Heart left ventricle (tissue), 16 donors: ENCODE measurements at regions not wholly inside any gene's neighbourhood (a gene's known extent, or its start where the extent isn't known, plus 50 kb on each side); places are given as distances from the start of the nearest gene placed in this dataset.

Experiments used
- ATAC-seq, 4 donors: fragments of 200-7000 bp; cut with Tn5 transposase; one replicate each; pipeline ENCODE4 v1.9.1; 2020 to 2022; ENCODE audit warnings: moderate library complexity in 4 of 4, mild to moderate bottlenecking in 3 of 4, moderate number of reproducible peaks in 1 of 4
- DNase-seq, 5 donors: peaks; one replicate each; pipeline ENCODE4 v3.0.0-alpha.2; 2020
- H3K27ac ChIP-seq, 12 donors: fragments of 200-600 bp; sonication (generic) in 4 of 12; one replicate each; pipeline versions ENCODE4 v1.5.0 to v1.8.0; 2016 to 2022; ENCODE audit warnings: mild to moderate bottlenecking in 2 of 12
- H3K27me3 ChIP-seq, 9 donors: fragments of 200-600 bp; sonication (generic) in 2 of 9; one replicate each; pipeline versions ENCODE4 v1.5.1 to v1.8.0; 2016 to 2022; ENCODE audit warnings: mild to moderate bottlenecking in 3 of 9
- H3K36me3 ChIP-seq, 9 donors: fragments of 200-600 bp; sonication (generic) in 2 of 9; one replicate each; pipeline versions ENCODE4 v1.5.0 to v1.8.0; 2018 to 2022; ENCODE audit warnings: mild to moderate bottlenecking in 2 of 9
- H3K4me1 ChIP-seq, 12 donors: fragments of 200-600 bp; sonication (generic) in 4 of 12; one replicate each; pipeline versions ENCODE4 v1.5.0 to v1.8.0; 2016 to 2022; ENCODE audit warnings: mild to moderate bottlenecking in 3 of 12
- H3K4me3 ChIP-seq, 12 donors: fragments of 200-600 bp; sonication (generic) in 4 of 12; one replicate each; pipeline versions ENCODE4 v1.5.0 to v1.8.0; 2017 to 2022; ENCODE audit warnings: mild to moderate bottlenecking in 9 of 12, moderate library complexity in 4 of 12
- H3K9me3 ChIP-seq, 12 donors: fragments of 200-600 bp; sonication (generic) in 4 of 12; one replicate each; pipeline versions ENCODE4 v1.5.0 to v1.8.0; 2016 to 2022; ENCODE audit warnings: mild to moderate bottlenecking in 1 of 12
- POLR2A ChIP-seq, 2 donors: fragments of 450-650 bp; IDR thresholded peaks; one replicate each; pipeline ENCODE4 v1.6.1; 2017; ENCODE audit warnings: antibody characterized with exemption in 2 of 2, mild to moderate bottlenecking in 2 of 2, moderate library complexity in 2 of 2
- WGBS, 4 donors: extraction: QIAGEN DNeasy Blood & Tissue Kit in 2 of 4; methylation state at CpG; one replicate each; pipeline versions ENCODE4 v1.1.5 to v1.1.7; 2013 to 2018; 5-methylcytosine and 5-hydroxymethylcytosine counted together
- intact Hi-C, 10 donors: fragments of 100-400 bp; cut with DNase I; formaldehyde crosslinking; loops; one replicate each; pipeline versions ENCODE4 v1.11.1 to v1.14.2; 2022
- TF ChIP-seq, protein P1 (sequence below), 12 donors: fragments of 200-600 bp; sonication (generic) in 4 of 12; IDR thresholded peaks; one replicate each; pipeline versions ENCODE4 v1.5.0 to v1.8.0; 2018 to 2022; ENCODE audit warnings: antibody characterized with exemption in 12 of 12, mild to moderate bottlenecking in 5 of 12
- donor health status: ischemic (EF 13 %, LVEDD 7.1; RV severe dilation, severe dysfunction).
- donor health status: healthy with polysubstance abuse.
- donor health status: DM: no; HTN: yes; CAD: no.
- donor health status: DM: no; HTN: no; CAD: no.
- donor health status: ischemic (EF 25% LVEDD 6.9; RV normal size, moderate dysfunction).
- donor health status: ischemic (EF 25% LVEDD 5.7; RV mildly dilated, moderate dysfunction).
- donor health status: healthy.
- donor health status: DM: yes; HTN: yes; CAD: no.
- donor health status: ischemic (EF 35%, LVEDD 5.7; RV mildly dilated, moderate dysfunction).
- donor health status: nonischemic (EF 11% LVEDD 7.7; RV severe dilation, severe dysfunction).
- donor health status: DM: yes; HTN: yes; CAD: no.
- donor health status: PGD.
- donor health status: ischemic (EF 29% LVEDD 5.4; RV normal size, mild dysfunction).
- donor health status: nonischemic (EF 23%, LVEDD 6.1; RV moderate dilation, normal function).

DNA sequence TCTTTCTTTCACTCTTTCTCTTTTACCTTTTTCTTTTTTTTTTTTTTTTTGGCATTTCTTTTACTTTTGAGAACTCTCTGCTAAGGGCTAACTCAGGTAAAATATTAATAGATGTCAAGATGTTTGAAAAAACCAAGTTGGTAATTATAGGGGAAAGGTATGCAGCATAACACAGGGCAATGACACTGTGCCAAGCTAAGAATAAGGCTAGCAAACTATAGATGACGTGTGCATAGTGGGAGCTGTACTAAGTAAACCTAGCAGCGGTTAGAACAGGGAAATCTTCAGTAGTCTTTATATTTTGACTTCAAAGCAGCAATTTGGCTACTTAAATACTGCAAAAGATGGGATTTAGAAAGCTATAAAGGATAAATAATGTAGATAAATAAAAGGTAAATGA is 415.4 kb upstream of the RGPD4 start:
- DNase-seq, result no peak
- TF ChIP-seq, protein P1, sequence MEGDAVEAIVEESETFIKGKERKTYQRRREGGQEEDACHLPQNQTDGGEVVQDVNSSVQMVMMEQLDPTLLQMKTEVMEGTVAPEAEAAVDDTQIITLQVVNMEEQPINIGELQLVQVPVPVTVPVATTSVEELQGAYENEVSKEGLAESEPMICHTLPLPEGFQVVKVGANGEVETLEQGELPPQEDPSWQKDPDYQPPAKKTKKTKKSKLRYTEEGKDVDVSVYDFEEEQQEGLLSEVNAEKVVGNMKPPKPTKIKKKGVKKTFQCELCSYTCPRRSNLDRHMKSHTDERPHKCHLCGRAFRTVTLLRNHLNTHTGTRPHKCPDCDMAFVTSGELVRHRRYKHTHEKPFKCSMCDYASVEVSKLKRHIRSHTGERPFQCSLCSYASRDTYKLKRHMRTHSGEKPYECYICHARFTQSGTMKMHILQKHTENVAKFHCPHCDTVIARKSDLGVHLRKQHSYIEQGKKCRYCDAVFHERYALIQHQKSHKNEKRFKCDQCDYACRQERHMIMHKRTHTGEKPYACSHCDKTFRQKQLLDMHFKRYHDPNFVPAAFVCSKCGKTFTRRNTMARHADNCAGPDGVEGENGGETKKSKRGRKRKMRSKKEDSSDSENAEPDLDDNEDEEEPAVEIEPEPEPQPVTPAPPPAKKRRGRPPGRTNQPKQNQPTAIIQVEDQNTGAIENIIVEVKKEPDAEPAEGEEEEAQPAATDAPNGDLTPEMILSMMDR (IDR thresholded peaks at IDR 0.05), result no peak
- no peak for TF ChIP-seq POLR2A (IDR thresholded peaks at IDR 0.05)
- intact Hi-C loops, result no loop called here
- peaks cover 0 to 4% (median 0%) of the 10 kb centered on the region in 12 donors for H3K4me1 ChIP-seq
- no peaks in the 10 kb centered on the region for H3K36me3 ChIP-seq
- no peaks in the 10 kb centered on the region for H3K9me3 ChIP-seq
- H3K4me3 ChIP-seq, result no peak overlapping the region
- ATAC-seq, result no peak
- no peak overlapping the region for H3K27ac ChIP-seq
- H3K27me3 ChIP-seq, result no peaks in the 10 kb centered on the region
- WGBS, 4 donors, result 77 to 84% (median 80%) methylated on average over 2 of the region's 2 CpGs

DNA sequence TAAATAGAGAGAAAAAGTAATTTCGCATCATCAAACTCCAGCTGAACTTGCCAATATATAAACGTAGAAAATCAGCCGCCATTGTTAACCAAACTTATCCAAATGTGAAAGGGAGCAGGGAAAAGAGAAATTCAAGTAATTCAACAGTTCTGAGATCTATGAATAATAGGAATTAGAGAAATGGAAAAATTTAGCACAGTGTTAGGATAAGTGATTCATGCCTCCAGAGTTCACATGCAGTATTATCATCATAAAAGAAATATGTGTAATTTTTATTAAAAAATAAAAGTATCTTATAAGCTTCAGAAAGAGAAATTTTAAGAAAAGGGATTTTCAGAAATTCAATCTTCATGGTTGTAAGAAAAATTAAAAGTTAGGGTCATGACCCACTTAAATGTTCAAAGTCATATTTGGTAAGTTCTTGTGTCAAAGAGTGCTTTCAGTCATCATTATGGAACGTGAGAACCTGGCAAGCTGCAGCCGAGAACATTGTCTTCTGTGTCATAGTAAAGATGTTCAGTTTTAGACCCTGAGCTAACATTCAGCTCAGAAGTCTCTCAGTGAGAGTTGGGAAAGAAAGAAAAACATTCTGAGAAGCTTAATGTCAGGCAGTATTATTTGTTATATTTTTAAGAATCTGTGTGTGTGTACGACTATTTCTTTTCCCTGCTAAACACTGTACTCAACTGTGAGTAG is 414.3 kb upstream of the RGPD4 start:
- Histone ChIP-seq H3K36me3 (no peaks in the 10 kb centered on the region), H3K4me3 (no peak overlapping the region), H3K9me3 (no peaks in the 10 kb centered on the region), H3K27me3 (no peaks in the 10 kb centered on the region), H3K4me1 (peaks cover 0 to 4% (median 0%) of the 10 kb centered on the region in 12 donors), H3K27ac (peak overlapping the region in 3 of 12 donors; percentile 15 to 22 (median 21))
- peak in 1 of 4 donors; percentile 55 for ATAC-seq
- intact Hi-C loops, result no loop called here
- WGBS, 4 donors, result 78 to 86% (median 82%) methylated on average over 6 of the region's 6 CpGs
- DNase-seq, result no peak
- TF ChIP-seq POLR2A (IDR thresholded peaks at IDR 0.05), result no peak
- TF ChIP-seq, protein P1 (IDR thresholded peaks at IDR 0.05), result no peak

DNA sequence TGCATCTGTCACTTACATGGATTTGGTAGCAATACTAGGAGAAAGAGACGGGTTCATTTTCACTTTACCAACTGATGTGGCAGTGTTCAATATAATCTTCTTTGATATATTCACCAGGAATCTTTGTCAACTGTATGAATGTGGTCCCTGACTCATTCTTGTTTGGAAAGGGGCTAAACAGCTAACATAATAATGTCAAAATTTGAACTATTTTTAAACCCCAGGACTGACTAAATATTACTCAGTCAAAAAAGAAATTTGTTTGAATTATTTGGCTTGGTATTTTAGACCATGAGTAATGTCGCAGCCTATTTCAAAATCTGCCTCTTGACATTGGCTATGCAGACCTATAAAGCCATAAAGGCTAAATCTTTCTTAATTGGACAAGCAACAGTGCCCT is 413.7 kb upstream of the RGPD4 start:
- TF ChIP-seq, protein P1 (IDR thresholded peaks at IDR 0.05), result no peak
- TF ChIP-seq POLR2A (IDR thresholded peaks at IDR 0.05), result no peak
- intact Hi-C loops, result no loop called here
- no peaks in the 10 kb centered on the region for H3K9me3 ChIP-seq
- peaks cover 0 to under 1% (median 0%) of the 10 kb centered on the region in 12 donors for H3K4me1 ChIP-seq
- ATAC-seq, result peak in 1 of 4 donors; percentile 87
- peak overlapping the region in 2 of 12 donors; percentile 15 to 22 for H3K27ac ChIP-seq
- H3K36me3 ChIP-seq, result no peaks in the 10 kb centered on the region
- no peak for DNase-seq
- no peaks in the 10 kb centered on the region for H3K27me3 ChIP-seq
- H3K4me3 ChIP-seq, result no peak overlapping the region
- WGBS, 4 donors, result 81 to 89% (median 85%) methylated on average over 2 of the region's 2 CpGs

DNA sequence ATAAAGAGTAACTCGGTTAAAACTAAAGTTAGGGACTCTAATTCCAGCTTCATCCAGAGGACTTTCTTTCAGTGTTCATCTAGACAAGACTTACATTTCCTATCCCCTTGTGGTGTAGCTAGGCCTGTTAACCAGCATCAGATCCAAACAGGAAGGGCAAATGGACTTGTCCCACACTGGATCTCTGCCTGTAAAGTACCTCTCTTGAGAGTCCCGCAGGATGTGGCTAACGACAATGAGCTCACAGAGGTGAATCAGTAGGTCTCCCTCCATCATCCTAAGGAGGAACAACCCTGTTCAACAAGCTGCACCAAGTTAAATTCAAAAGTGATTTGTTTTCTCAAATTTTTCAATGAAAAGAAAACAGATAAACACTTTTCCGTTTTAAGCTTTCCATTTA is 412.3 kb upstream of the RGPD4 start:
- no peak overlapping the region for H3K27ac ChIP-seq
- ATAC-seq, result no peak

More for the DNA sequence above, 412.3 kb upstream of the RGPD4 start:
- no peak for TF ChIP-seq POLR2A (IDR thresholded peaks at IDR 0.05)
- TF ChIP-seq, protein P1 (IDR thresholded peaks at IDR 0.05), result no peak
- DNase-seq, result no peak
- Histone ChIP-seq H3K9me3 (no peaks in the 10 kb centered on the region), H3K27me3 (no peaks in the 10 kb centered on the region), H3K4me1 (peaks cover 0 to 13% (median 5%) of the 10 kb centered on the region in 12 donors), H3K36me3 (no peaks in the 10 kb centered on the region), H3K4me3 (no peak overlapping the region)
- intact Hi-C loops, result no loop called here
- 61 to 70% (median 69%) methylated on average over 4 of the region's 4 CpGs for whole genome bisulfite sequencing, 4 donors
